ENCODE measurements at regions not wholly inside any gene's neighbourhood (a gene's known extent, or its start where the extent isn't known, plus 50 kb on each side); places are given as distances from the start of the nearest gene placed in this dataset.
"Not testable (repeated sequence)": the region's sequence is repeated elsewhere in the genome, so short reads cannot be mapped to it uniquely, and the experiment has no call there.

DNA sequence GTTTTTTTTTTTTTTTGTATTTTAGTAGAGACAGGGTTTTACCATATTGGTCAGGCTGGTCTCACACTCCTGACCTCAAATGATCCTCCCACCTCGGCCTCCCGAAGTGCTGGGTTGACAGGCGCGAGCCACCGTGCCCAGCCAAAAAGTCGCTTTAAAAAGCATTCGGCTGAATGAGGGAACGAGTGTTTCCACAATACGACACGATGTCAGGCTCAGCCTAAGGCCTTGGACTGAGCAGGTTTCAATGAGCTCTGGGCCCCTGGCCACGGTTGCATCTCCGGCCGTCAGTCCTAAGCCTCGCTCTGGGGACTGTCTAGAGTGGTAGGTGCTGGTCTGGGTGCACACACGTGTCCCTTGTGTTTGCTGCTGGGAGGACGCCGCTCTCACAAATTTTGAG is 122.6 kb upstream of the ZNF469 start:
- H3K27me3 ChIP-seq; intact Hi-C loops (cut with DNase I); H3K9me3 ChIP-seq; H3K36me3 ChIP-seq; H3K4me3 ChIP-seq; DNase-seq (ENCODE audit: extremely low spot score in 2 of 2); H3K27ac ChIP-seq: not testable (repeated sequence)
- peaks cover 30% of the 10 kb centered on the region for H3K4me1 ChIP-seq

DNA sequence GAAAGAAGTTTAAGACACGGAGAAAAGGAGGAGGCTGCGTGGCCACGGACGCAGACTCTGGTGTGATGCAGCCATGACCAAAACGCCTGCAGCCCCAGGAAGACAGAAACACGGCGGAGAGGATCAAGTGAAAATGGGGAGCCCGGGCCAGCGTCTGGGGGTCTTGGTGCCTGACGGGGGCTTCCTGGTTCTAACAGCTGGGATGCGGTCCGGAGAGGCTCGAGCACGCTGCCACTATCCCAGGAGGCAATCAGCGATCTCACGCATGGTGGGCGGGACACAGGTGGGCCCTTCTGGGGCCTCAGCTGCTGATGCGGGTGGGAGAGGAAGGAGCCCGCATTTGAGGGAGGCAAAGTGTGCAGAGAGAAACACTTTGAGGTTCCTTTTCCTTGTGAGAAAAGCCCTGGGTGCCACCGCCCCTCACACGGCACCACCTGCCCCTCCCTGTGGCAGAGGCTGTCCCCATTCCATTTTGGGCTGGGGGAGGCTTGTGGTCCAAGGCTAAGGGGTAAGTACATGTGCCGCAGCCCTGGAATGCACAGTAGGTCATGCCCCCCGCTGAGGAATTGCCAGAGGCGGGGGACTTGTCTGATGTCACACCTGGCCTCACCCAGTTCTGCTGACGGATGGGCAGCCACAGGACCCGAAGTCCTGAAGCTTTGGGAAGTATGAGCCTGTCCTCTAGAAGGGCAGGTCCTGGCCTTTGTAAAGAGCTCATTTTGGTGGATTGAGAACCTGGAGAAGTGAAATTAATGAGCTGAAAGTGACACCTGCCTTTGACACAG is 121.7 kb upstream of the ZNF469 start:
- H3K36me3 ChIP-seq; intact Hi-C loops (cut with DNase I); DNase-seq (ENCODE audit: extremely low spot score in 2 of 2); H3K4me3 ChIP-seq; H3K9me3 ChIP-seq; H3K27me3 ChIP-seq: not testable (repeated sequence)
- H3K4me1 ChIP-seq: peaks cover 40% of the 10 kb centered on the region
- peak overlapping the region; percentile 87 for H3K27ac ChIP-seq

DNA sequence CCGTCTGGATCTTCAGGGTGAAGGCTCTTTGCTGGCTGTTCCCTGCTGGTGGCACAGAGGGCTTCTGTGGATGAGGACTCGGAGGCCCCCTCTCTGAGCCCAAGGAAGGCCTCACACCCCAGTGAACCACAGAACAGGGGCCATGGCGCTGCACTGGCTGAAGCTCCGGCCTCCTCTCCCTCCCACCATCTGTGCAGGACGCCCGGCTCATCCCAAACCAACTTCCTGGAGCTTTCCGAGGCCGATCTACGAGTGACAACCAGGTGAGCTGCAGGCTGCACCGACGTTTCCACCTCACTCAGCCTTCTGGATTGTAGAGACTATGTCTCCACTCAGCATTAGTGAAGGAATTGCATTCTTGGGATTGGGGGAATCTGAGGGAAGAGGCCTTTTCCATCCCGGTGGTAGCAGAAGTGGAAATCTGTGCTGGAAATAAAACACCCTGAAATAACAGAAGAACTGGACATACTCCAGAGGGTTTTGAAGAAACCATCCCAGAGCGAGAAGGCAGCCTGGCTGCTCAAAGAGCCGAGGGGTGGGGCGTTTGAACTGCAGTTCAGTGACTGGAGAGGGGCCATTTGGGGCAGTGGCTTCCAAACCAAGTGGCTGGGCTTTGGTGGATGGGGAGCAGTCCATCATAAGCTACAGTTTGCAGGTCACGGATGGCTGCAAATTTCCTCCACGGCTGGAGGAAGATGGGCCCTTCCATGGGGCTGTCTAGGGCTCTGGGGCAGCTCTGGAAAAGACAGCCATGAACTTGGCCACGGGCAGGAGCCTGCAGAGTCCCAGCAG is 120.7 kb upstream of the ZNF469 start:
- H3K27ac ChIP-seq: peak overlapping the region; percentile 87
- intact Hi-C loops (cut with DNase I); H3K4me3 ChIP-seq: not testable (repeated sequence)

DNA sequence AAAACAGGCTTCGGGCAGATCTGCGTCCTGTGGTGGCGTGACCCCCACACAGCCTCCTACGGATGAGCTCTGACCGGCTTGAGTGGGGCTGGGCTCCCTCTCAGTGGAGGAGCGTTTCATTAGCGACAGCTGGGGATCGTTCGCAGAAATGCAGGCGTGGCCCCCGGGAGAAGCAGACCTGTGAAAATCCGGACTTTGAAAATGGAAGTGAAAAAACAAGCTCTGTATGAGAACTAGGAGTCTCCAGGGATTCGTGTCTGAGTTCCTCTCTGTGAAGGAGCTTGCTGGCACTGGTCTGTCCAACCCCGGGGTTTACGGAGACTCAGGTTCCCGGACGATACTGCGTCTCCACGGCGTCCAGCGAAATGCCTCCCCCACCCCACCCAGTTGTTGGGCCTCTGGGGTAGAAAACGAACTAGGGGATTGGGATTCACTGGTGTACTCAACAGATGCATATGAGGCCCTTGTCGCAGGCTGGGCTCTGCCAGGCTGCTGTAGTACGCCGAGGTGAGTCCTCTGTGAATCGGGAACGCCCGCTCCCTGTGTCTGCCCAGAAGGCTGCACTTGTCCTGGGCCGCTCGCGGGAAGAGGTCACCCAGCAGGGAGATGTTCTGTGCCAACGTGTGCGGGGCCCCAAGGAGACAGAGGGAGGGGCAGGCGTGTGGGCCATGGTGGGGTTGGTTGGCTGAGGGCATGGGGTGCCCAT is 119.7 kb upstream of the ZNF469 start:
- H3K27me3 ChIP-seq; H3K4me3 ChIP-seq; intact Hi-C loops (cut with DNase I); H3K9me3 ChIP-seq; H3K36me3 ChIP-seq; DNase-seq (ENCODE audit: extremely low spot score in 2 of 2): not testable (repeated sequence)
- Histone ChIP-seq H3K4me1 (peaks cover 42% of the 10 kb centered on the region), H3K27ac (peak overlapping the region; percentile 87)

More for the DNA sequence above, 120.7 kb upstream of the ZNF469 start:
- peaks cover 42% of the 10 kb centered on the region for H3K4me1 ChIP-seq
- not testable (repeated sequence) for H3K9me3 ChIP-seq; DNase-seq (ENCODE audit: extremely low spot score in 2 of 2); H3K27me3 ChIP-seq; H3K36me3 ChIP-seq

DNA sequence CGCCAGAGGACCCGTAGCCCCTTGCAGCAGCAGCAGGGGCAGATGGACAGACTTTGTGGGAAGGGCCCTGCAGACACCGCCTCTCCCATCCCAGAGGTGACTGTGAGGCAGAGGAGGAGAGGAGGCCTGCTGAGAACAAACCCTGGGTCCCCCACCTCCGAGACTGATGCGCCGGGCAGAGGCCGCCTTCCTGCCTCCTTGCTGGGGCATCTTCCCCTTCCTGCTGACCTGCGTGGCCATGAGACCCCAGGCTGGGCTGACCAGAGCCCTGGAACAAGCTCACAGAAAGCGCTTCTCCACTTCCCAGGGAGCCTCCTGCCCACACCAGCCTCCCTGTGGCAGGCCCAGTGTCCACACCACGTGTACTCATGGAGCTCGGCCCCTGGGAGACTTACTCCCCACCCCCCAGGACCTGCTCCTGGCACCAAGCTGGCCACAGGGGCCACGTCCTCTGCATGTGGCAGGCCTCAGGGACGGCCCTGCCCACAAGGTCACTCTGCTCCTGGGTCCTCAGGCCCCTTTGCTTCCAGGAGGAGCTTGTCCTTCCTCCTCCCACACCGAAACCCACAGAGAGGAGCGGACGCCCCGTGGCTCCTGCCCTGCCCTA is 119.0 kb upstream of the ZNF469 start:
- H3K4me3 ChIP-seq; DNase-seq (ENCODE audit: extremely low spot score in 2 of 2); H3K9me3 ChIP-seq; H3K36me3 ChIP-seq; intact Hi-C loops (cut with DNase I); H3K27me3 ChIP-seq: not testable (repeated sequence)
- Histone ChIP-seq H3K27ac (peak overlapping the region; percentile 87), H3K4me1 (peaks cover 42% of the 10 kb centered on the region)

DNA sequence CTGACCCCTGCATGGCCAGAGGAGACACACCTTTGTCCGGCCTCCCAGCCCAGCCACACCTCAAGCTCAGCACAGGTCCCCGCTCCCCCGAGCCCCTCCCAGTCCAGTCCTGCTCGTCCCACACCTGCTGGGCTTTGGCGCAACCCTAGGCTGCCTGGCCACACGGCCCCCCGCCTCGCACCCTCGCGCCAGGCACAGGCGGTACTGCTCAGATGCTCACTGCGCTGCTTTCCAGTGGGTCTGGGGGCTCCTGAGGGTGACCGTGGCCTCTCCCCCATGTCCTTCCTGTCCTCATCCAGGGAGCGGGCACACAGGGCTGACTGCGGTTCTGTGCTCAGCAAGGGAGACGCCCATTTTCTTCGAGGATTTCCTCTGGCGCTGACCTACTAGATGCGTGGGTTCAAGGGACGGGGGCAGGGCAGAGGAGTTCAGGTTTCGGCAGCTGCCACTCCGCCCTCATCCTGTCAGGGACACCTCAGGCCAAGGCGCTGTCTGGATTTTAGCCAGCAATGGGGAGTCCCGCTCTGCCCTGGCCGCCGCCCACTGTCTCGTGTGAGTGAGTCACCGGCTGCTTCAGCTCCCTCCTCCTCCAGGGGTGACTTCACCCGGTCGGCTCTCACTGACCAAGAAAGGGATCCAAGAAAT is 118.0 kb upstream of the ZNF469 start:
- TF ChIP-seq, protein P1, sequence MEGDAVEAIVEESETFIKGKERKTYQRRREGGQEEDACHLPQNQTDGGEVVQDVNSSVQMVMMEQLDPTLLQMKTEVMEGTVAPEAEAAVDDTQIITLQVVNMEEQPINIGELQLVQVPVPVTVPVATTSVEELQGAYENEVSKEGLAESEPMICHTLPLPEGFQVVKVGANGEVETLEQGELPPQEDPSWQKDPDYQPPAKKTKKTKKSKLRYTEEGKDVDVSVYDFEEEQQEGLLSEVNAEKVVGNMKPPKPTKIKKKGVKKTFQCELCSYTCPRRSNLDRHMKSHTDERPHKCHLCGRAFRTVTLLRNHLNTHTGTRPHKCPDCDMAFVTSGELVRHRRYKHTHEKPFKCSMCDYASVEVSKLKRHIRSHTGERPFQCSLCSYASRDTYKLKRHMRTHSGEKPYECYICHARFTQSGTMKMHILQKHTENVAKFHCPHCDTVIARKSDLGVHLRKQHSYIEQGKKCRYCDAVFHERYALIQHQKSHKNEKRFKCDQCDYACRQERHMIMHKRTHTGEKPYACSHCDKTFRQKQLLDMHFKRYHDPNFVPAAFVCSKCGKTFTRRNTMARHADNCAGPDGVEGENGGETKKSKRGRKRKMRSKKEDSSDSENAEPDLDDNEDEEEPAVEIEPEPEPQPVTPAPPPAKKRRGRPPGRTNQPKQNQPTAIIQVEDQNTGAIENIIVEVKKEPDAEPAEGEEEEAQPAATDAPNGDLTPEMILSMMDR (IDR thresholded peaks at IDR 0.05): no peak
- TF ChIP-seq POLR2A (IDR thresholded peaks at IDR 0.05) (no peak), POLR2AphosphoS5 (IDR thresholded peaks at IDR 0.05; ENCODE audit: insufficient read depth in 1 of 2, low read depth in 1 of 2) (peak; percentile 71 to 87)
- peak in 1 of 2 donors; percentile 98 for DNase-seq (ENCODE audit: extremely low spot score in 2 of 2)
- Histone ChIP-seq H3K27me3 (no peaks in the 10 kb centered on the region), H3K4me3 (no peak overlapping the region), H3K9me3 (no peaks in the 10 kb centered on the region), H3K27ac (peak overlapping the region; percentile 87), H3K4me1 (peaks cover 42% of the 10 kb centered on the region), H3K36me3 (no peaks in the 10 kb centered on the region)
- intact Hi-C loops (cut with DNase I): no loop called here

DNA sequence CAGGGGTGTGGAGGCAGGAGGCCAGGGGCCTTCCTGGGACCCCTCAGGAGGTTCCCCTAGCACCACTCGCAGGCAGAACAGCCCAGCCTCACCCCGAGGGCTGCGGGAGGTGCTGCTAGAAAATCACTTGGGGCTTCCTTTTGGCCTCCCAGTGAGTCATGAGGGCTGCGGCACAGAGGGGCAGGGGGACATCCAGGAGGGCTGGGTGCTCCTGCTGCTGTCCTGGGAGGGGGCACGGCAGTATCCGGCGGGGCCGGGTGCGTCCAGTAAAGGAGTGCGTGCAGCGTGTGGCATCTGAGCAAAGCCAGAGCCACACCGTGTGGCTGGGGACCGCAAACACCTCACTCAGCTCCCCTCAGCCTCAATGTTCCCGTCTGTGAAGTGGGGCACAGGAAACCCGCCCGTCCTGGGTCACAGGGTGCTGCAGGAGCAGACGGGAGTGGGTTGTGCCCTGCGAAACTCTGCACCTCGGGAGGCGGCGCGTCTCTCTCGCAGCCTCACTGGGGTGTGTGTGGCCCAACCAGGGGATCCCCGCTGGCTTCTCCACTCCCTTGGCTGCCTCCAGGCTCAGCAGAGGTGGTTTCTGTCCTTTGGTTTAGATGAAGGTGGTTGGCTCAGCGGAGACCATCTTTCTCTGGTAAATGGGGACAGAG is 117.3 kb upstream of the ZNF469 start:
- H3K9me3 ChIP-seq; H3K4me3 ChIP-seq; H3K27me3 ChIP-seq; H3K36me3 ChIP-seq; intact Hi-C loops (cut with DNase I); DNase-seq (ENCODE audit: extremely low spot score in 2 of 2): not testable (repeated sequence)
- Histone ChIP-seq H3K27ac (peak overlapping the region; percentile 87), H3K4me1 (peaks cover 42% of the 10 kb centered on the region)
- TF ChIP-seq POLR2AphosphoS5 (IDR thresholded peaks at IDR 0.05; ENCODE audit: insufficient read depth in 1 of 2, low read depth in 1 of 2): peak in 1 of 2 donors; percentile 14

DNA sequence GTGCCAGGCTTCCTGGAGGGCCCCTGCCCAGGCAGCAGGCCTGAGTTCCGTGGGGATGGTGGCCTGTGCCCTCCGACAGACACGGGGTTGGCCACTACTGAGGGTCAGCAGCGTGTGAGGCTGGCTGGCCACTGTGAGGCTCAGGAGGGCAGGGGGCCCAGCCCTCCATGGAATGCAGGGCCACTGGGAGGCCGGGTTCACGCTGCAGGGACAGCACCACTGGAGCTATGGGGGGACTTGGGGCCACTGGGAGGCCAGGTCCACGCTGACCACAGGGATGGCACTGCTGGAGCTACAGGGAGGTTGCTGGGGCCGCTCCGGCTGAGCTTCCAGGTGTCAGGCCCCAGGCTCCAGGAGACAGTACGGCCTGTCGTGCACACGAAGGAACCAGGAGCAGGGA is 116.7 kb upstream of the ZNF469 start:
- DNase-seq (ENCODE audit: extremely low spot score in 2 of 2); H3K27me3 ChIP-seq; H3K36me3 ChIP-seq; H3K9me3 ChIP-seq; H3K4me3 ChIP-seq; intact Hi-C loops (cut with DNase I): not testable (repeated sequence)
- H3K4me1 ChIP-seq: peaks cover 39% of the 10 kb centered on the region
- H3K27ac ChIP-seq: peak overlapping the region; percentile 87

DNA sequence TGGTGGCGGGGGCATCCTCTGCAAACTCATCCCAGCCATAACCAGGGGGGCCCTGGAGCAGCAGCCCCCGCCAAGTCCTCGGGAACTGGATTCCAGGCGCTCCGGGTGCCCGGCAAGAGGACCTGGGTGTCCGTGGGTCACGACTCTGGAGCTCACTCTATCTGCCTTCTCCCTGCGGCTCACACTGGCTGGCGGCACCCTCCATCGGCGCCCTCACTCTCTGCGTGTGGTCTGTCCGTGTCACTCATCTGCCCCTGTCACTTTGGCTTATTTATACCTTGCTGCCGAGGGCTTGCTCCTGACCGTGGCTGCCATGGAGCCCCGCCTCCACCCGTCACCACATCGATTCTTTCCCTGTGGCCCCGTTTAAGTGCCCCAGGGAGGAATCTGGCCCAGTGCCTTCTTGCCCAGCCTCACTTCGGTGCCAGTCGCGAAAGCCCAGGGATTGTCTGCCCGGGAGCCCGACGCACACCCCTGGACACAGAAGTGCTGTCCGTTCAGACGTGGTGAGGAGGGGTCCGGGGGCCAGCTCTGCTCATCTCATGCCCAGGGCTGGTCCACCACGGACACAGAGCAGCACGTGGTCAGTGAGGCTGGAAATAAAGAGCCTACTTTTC is 115.7 kb upstream of the ZNF469 start:
- H3K27me3 ChIP-seq; H3K36me3 ChIP-seq; H3K27ac ChIP-seq; H3K4me3 ChIP-seq; intact Hi-C loops (cut with DNase I); H3K9me3 ChIP-seq; DNase-seq (ENCODE audit: extremely low spot score in 2 of 2): not testable (repeated sequence)
- H3K4me1 ChIP-seq: peaks cover 29% of the 10 kb centered on the region

DNA sequence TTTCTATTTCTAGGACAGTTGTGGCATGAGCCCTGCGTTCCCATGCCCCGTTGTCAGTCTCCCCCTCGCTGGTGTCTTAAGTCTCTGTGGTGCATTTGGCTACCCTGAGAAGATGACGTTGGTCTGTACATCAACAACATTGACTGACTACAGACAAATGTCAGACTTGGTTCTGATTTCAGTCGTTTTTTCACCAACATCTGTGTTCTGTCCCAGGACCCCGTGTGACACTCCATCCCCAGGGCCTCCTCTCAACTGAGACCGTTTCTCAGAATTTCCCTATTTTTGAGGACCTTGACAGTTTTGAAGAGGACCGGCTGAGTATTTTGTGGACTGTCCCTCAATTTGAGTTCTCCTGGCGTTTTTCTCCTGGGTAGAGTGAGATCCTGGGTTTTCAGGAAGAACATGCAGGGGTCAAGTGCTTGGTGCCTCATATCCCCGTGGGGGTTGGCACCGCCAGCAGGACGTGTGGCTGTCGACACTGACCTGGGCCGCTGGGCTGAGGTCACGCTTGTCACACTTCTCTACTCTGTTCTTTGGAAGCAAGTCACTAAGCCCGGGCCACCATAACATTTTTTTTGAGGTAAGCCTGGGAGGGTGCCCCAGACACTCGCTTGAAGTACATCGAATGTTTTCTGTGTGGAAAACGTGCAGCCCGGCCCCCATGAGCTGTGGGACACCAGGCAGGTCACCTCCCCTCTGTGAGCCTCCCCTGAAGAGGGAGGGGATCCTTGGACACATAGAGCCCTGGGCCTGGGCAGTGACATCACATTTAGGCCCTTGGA is 114.4 kb upstream of the ZNF469 start:
- H3K27ac ChIP-seq; H3K27me3 ChIP-seq; H3K9me3 ChIP-seq; intact Hi-C loops (cut with DNase I); H3K36me3 ChIP-seq; DNase-seq (ENCODE audit: extremely low spot score in 2 of 2); H3K4me3 ChIP-seq: not testable (repeated sequence)
- peaks cover 26% of the 10 kb centered on the region for H3K4me1 ChIP-seq

Data from vagina (tissue), 2 donors.